GM23248 (cell line): ENCODE measurements at regions not wholly inside any gene's neighbourhood (a gene's known extent, or its start where the extent isn't known, plus 50 kb on each side); places are given as distances from the start of the nearest gene placed in this dataset.

Experiments
- EZH2 ChIP-seq: fragments of 200-600 bp; sonication (generic); IDR thresholded peaks from 2 replicates; pipeline ENCODE4 v1.6.1; 2018; ENCODE audit warnings: antibody characterized with exemption, mild to moderate bottlenecking; ENCODE audit not compliant: insufficient read depth, poor library complexity, severe bottlenecking
- EZH2phosphoT487 ChIP-seq: fragments of 200-600 bp; sonication (generic); IDR thresholded peaks from 2 replicates; pipeline ENCODE4 v1.6.1; 2018; ENCODE audit warnings: antibody characterized with exemption, moderate library complexity, mild to moderate bottlenecking, low read depth; ENCODE audit not compliant: insufficient read depth

- TF ChIP-seq EZH2 (no peak), EZH2phosphoT487 (no peak)
Observed at GRCh38 chr2:16009560-16009959, 69.2 kb downstream of the MYCN start.
